Lung microvascular endothelial cell (primary cell): ENCODE measurements at regions not wholly inside any gene's neighbourhood (a gene's known extent, or its start where the extent isn't known, plus 50 kb on each side); places are given as distances from the start of the nearest gene placed in this dataset.

ENCODE experiments used
- DNase-seq, 2 donors: peaks; one replicate each; pipeline versions ENCODE4 v3.0.0 to v3.0.0-alpha.2; 2010; ENCODE audit warnings: low read depth in 2 of 2

DNA sequence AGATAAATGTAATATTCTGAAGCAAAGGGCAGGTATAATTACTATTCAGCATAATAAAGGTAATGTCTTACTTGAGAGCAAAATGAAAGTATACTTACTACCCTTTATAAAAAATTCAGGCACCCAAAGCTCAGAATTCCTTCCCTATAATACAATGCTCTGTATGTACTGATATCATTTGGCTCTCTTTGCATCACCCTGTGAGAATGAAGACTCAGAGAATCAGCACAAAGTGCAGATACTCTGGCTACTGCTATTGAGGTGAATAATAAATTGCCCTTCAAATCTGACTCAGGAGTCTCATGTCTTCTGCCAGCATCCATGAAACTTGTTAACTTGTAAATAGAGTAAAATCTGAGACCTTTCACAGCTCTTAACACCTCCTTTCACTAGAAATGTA is 108.5 kb upstream of the KCTD3 start:
- no peak for DNase-seq

DNA sequence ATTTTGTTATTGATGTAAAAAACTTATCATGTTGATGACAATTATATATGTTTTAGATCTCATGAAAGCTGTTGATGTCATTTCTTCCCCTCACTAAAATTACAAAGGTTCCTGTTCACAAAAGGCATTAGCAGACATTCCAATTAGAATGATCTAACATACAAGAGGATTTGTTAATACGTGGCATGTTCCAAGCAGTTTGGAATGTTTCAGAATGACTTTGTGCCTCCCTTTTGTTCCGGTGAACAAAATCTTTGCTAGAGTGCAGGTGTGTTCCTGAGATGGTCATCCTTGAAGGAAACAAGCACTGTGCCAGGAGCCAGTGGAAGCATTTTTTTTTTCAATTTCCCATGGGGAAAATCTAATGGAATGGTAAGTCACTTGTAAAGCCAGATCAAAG is 108.0 kb upstream of the KCTD3 start:
- DNase-seq, result no peak

DNA sequence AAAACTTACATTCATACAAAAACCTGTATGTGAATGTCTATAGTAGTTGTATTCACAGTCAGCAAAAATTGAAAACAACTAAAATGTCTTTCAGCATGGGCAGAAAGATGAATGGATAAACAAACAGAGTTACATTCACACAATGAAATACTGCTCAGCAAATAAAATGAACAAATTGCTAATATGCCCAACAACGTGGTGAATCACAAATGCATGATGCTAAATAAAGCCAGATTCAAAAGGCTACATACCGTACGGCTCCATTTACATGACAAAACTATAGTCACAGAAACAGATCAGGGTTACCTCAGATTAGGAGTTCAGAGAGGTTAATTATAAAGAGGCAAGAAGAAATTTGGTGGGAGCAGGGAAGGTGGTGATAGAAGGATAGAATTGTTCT is 100.7 kb upstream of the KCTD3 start:
- DNase-seq, result no peak

DNA sequence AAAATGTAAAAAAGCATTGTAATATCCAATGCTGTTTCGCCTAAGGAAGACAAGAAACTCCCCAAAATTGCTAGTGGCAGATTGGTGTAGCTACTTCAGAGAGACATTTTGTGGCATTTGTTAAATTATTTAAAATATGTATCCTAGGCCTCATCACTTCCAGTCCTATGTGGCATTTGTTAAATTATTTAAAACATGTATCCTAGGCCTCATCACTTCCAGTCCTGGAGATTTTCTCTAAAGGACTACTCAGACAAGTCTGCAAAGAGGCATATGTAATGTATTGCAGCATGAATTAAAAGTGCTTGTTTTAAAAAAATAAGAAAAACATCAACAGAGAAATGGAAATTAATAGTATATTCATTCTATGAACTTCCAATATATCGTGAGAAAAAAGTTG is 95.6 kb upstream of the KCTD3 start:
- no peak for DNase-seq

DNA sequence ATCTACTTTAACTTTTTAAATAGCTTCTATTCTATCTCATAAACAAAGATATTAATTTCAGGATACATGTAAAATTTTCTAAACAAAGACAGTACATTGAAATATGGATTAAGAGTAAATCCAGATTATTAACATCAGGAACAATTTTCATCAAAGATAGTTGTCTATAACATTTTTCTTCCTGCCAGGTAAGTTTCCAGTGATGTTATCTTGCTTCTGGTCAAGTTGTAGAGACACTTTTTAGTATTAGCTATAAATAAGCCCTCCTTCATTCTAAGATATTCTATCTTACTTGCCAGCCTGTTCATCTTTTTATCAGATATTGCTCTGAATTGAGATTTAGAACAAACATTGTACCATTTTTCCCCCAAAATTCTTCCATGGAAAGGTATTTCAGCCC is 94.4 kb upstream of the KCTD3 start:
- DNase-seq, result no peak

DNA sequence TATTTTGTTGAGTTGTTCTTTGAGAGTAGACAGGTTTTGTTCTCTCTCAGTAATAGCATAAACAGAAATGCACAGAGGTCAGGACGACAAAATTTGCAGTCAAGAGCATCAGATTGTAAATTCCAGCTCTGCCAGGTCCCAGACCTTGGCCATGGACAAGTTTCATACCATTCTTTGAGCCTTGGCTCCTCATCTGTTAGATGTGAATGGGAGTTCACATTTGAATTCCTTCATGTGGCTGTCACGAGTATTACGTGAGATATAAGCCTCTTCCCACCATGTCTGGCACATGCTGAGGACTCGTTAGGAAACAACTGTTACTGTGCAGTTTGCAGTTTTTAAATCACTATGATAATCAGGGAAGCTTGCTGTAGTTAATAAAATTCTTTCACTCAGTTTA is 93.2 kb upstream of the KCTD3 start:
- DNase-seq, result no peak

DNA sequence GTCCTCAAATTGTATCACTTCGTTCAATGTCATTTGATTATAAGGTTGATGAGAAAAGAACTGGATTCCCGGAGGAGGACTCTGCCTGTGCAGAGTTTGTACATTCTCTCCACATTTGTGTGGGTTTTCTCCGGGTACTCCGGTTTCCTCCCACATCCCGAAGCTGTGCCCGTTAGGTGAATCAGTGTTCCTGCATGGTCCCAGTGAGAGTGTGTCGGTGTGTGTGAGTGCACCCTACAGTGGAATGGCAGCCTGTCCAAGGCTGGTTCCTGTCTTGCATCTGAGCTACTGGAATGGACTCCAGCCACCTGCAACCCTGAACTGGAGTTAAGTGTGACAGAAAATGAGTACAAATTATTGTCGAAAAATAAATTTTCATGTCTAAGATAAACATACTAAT is 92.2 kb upstream of the KCTD3 start:
- no peak for DNase-seq

DNA sequence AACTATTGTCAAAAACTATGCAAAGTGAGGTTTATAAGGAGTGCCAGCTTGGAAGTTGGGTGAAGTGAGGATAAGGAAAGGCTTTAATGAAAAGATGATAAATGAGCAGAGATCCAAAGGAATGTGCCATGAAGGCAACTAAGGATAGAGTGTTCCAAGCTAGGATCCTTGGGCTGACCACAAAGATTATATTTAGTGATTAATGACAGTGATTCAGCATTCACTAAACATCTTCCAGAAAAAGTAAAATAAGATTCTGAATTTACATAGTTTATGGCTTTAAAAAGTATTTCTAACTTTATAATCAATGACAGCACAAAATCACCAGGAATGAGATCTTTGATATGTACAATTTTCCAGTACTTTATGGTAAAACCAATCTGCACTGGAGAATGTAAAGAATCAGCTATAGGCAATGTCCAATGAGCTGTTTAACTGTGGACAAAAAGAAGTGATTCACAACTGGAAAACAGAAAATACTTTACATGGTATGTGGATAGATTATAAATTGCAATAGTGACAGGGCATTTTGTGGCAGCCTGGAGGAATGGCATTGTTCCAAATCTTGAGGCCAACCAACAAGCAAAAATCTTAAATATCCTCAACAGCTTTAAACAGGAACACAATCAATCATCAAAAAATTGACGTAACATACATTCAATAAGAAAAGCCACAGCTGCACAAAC is 91.2 kb upstream of the KCTD3 start:
- DNase-seq, result peak in 1 of 2 donors; percentile 14

DNA sequence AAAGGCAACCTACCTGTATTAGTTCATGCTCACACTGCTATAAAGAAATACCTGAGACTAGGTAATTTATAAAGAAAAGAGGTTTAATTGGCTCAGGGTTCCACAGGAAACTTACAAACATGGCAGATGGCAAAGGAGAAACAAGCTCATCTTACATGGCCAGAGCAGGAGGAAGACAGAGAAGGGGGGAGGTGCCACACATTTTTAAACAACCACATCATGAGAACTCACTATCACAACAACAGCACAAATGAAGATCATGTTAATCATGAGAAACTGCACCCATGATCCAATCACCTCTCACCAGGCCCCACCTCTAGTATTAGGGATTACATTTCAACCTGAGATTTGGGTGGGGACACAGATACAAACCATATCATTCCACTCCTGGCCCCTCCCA is 90.6 kb upstream of the KCTD3 start:
- no peak for DNase-seq

DNA sequence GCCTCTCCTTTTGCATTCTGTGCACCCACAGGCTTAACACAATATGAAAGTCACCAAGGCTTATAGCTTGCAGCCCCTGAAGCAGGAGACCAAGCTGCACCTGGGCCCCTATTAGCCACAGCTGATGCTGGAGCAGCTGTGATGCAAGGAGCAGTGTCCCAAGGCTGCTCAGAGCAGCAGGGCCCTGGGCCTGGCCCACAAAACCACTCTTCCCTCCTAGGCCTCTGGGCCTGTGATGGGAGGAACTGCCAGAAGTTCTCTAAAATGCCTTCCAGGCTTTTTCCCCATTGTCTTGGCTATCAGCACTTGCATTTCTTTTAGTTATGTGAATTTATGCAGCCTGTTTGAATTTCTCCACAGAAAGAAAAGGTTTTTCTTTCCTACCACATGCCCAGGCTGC is 89.5 kb upstream of the KCTD3 start:
- no peak for DNase-seq

DNA sequence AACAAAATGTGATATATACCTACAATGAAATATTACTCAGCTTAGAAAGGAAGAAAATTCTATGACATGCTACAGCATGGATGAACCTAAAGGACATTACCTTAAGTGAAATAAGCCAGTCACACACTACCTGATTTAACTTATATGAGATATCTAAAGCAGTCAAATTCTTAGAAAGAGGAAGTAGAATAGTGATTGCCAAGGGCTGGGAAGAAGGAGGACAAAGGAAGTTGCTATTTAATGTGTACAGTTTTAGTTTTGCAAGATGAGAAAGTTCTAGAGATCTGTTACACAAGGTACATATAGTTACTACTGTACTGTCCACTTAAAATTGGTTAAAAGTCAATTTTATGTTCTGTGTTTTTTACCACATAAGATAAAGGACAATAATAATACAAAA is 87.5 kb upstream of the KCTD3 start:
- no peak for DNase-seq

DNA sequence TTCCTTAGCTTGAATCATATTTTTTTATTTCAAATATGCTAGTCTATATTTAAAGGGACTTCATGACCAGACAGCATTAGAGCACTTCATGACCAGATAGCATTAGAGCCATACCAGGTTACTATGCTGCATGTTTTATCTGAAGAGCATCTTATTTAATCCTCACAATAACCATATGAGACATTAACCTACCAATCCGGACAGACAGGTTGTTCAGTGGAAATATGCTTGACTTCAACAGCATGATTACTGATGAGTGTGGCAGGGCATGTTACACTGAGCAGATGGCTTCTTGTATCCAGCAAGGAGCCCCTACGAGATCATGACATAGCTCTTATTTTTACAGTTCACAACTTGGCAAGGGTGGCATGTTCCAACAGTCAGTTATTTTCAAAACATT is 85.0 kb upstream of the KCTD3 start:
- DNase-seq, result no peak

DNA sequence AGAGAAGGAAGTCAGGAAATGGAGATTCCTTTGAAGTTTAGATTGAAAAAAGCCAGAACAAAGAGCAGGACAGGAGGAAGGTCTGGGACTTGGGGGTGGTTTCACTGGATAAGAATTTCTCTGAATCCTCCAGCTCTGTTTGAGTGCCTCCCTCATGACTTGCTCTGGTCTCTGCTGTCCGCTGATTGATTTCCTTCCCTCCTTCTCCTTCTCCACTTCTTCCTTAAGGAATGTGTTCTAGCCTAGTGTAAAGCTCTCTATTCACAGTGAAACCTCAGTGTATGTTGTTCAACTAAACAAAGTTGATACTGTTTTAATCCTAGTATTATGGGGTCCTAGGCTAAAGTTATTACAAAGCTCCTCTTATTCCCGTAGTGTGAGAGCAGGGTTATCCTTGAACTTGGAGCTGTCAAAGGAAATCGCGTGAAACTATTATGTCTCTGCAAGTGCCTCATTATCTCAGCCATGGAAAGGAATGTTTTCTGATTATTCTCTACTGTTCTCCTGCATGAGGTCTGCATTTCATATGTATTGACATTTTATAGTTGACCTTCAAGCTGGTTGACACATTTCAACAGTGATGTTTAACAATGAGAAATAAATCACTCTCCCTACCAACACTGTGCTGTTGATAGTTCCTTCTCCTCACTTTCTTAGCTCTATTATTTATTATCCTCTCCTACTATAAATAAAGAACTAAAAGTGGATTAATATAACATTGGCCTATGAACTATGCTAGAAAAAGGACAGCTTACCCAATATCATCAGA is 82.7 kb upstream of the KCTD3 start:
- no peak for DNase-seq

DNA sequence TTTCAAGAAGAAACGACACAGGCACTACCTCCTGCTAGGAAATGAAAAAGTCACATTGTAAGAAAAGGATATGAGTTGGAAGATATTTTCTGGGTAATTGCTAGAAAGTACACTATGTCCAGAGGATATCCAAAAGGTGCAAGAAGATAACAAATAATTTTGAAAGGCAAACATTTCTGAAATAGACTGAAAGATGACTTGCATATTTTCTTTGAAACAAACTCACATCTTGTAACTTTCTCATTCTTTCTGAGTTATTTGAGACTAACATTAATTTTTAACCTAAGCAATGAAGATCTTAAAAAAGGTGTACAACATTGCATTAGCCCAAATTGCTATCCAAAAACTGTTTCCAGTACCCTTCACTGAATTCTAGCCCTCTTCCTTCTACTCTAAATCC is 79.6 kb upstream of the KCTD3 start:
- DNase-seq, result no peak

DNA sequence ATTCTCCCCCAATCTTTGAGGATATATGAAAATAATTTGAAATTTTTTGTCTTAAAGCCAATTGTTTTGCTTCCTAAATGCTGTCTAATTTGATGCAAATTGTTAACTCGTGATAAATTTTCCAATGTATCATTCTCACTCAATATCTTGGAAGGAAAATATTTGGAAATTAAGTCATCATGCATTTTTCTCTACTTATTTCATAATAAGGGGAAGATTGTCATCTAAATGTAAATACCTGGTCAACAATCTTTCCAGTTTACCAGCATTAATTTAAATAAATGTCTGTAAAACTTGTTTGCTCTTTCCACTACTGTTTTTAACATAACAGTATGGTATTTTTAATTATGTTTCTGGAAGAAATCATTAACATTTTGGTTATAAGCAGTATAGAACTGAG is 78.3 kb upstream of the KCTD3 start:
- no peak for DNase-seq

DNA sequence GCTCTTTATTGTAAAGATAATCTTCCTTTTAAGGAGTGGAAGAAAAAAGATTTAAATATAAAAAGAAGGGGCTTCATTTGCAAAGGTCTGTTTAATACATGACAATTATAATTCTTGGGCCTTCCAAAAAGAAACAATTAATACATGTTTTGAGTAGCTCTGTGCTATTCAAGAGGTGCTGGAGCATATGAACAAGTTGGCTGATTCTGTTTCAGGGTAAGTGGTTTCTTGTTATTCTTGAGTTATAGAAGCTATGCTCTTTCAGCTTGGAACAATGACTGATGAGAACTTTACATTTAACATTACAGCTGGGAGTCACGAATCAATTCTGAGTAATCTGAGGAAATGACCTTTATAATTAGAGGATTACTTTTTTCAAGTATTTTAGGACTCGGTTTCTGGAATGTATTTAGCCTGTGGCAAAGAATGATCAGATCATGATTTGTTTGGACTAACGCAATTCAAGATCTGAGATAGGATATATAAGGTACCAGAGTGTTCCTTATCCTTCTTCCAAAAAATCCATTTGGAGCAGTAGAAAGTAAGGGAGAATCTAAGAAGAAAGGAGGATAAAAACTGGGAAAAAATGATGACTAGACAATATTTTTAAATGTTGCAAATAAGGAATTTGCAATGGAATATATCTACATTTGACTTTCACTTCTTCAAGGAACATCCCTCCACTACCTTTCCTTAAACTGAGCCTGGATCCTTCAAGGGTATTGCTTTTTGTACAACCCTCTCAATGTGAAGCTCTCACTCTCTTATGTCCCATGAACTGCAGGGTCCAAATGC is 77.1 kb upstream of the KCTD3 start:
- DNase-seq, result no peak

DNA sequence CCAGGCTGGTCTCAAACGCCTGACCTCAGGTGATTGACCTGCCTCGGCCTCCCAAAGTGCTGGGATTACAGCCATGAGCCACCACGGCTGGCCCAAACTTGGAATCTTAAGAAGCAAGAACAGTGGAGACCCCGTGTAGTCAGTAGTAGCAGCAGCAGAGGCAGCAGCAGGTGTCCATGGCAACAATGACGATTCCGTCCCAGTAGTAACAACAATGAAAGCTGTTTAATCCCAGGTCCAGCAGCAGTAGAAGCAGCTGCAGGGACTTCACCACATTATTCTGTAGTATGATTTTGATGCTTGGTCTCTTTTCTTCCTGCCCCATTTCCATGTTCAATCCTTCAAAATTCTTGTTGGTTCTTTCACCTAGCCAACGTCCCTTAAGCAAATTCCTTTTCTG is 69.6 kb upstream of the KCTD3 start:
- DNase-seq, result no peak

DNA sequence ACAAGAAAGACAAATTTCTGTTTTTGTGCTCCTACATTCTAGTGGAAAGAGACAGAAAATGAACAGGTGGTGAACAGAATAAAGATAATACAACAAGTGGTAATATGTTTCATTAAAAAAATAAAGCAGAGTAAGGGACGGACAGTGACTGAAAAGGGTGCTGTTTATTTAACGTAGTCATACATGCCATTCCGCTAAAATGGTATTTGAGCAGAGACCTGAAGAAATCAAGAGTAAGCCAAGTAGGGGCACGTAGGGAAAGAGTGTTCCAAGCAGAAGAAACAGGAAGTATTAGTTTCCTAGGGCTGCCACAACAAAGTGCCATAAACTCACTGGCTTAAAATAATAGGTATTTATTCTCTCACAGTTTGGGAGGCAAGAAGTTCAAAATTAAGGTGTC is 65.6 kb upstream of the KCTD3 start:
- DNase-seq, result no peak

DNA sequence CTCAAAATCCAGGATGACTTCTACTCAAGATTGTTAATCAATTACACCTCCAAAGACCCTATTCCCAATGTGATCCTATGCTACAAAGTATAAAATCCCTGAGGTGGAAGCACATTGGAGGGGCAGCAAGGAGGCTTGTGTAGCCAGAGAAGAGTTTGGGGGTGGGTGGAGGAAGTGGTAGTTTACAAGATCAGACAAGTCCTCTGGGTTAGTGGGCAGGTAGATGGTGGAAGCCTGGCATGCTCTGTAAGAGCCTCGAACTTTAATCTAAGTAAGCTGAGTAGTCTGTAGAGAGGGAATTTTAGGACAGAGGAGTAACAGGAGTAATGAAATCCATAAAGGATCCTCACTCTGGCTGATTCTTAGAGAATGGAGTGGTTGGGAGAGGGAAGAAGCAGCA is 65.0 kb upstream of the KCTD3 start:
- DNase-seq, result no peak

DNA sequence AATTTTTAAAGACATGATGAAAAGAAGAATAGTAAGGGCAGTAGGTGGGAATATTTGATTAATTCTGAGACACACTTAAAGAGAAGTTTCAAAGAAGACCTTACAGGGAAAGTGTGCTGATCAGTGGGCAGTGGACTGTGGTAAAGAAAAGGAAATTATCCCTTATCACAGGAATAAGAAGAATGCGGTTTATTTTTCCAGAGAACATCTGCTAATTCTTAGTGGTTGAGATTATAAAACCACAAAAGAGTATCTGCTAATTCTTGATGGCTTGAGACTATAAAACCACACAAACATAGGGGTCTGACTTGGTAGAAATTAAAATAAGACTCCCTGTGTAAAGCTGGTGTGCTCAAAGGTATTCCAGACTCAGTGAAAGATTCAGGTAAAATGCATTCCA is 60.0 kb upstream of the KCTD3 start:
- no peak for DNase-seq

DNA sequence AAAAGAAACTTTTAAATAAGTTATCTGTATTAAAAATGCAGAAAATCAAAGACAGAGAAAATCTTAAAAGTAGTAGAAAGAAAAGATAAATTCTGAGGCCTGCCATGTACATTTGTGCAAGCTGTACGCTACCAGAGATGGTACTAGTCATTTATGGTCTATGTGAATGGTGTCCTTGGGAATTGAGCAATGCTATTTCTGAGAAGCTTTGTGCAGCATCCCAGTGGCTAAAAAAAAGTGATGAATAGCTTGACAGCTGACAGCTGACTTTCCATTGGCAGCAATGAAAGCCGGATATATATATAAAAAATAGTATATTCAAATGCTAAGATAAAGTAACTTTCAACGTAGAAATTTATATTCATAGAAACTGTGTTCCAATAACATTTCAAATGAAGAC is 58.8 kb upstream of the KCTD3 start:
- no peak for DNase-seq
